GM23338 (cell line): ENCODE measurements at regions not wholly inside any gene's neighbourhood (a gene's known extent, or its start where the extent isn't known, plus 50 kb on each side); places are given as distances from the start of the nearest gene placed in this dataset.

Source experiments
- CREB1 ChIP-seq: fragments of 250-450 bp; sonication (Bioruptor Pico); IDR thresholded peaks from 2 replicates; pipeline ENCODE4 v1.5.0; 2020; ENCODE audit warnings: low read depth, mild to moderate bottlenecking, moderate library complexity
- POLR2AphosphoS5 ChIP-seq: IDR thresholded peaks from 2 replicates; pipeline ENCODE4 v1.6.1; 2016; ENCODE audit warnings: antibody characterized with exemption, low read depth
- TF ChIP-seq, protein P1 (sequence below): fragments of 250-450 bp; sonication (Bioruptor Pico); IDR thresholded peaks from 2 replicates; pipeline ENCODE4 v1.5.0; 2020; ENCODE audit warnings: mild to moderate bottlenecking, moderate library complexity
- TF ChIP-seq, protein P2 (sequence below): IDR thresholded peaks from one replicate; pipeline ENCODE4 v1.6.1; 2018; ENCODE audit warnings: antibody characterized with exemption; ENCODE audit not compliant: unreplicated experiment
- TF ChIP-seq, protein P3 (sequence below): IDR thresholded peaks from 2 replicates; pipeline ENCODE4 v1.6.1; 2016; ENCODE audit warnings: antibody characterized with exemption

DNA sequence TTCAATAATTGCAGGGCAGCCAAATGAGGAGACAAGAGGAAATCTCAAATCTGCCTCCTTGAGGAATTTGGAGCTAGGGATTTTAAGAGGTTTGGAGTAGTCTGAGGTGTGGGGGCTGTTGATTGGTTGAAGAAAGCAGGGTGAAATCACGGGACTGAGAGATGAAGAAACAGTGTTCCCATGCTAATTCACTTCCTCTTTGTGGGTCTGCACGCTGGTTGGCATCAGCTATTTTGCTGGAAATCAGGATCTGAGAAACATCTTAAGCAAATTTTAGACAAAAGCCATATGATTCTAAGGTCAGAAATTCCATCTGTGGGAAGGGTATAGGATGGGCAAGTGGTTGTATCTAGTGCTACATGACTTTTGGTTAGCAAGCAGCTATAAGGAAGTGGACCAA, 107.1 kb upstream of the PAXBP1 start (continued):
- TF ChIP-seq, protein P1, sequence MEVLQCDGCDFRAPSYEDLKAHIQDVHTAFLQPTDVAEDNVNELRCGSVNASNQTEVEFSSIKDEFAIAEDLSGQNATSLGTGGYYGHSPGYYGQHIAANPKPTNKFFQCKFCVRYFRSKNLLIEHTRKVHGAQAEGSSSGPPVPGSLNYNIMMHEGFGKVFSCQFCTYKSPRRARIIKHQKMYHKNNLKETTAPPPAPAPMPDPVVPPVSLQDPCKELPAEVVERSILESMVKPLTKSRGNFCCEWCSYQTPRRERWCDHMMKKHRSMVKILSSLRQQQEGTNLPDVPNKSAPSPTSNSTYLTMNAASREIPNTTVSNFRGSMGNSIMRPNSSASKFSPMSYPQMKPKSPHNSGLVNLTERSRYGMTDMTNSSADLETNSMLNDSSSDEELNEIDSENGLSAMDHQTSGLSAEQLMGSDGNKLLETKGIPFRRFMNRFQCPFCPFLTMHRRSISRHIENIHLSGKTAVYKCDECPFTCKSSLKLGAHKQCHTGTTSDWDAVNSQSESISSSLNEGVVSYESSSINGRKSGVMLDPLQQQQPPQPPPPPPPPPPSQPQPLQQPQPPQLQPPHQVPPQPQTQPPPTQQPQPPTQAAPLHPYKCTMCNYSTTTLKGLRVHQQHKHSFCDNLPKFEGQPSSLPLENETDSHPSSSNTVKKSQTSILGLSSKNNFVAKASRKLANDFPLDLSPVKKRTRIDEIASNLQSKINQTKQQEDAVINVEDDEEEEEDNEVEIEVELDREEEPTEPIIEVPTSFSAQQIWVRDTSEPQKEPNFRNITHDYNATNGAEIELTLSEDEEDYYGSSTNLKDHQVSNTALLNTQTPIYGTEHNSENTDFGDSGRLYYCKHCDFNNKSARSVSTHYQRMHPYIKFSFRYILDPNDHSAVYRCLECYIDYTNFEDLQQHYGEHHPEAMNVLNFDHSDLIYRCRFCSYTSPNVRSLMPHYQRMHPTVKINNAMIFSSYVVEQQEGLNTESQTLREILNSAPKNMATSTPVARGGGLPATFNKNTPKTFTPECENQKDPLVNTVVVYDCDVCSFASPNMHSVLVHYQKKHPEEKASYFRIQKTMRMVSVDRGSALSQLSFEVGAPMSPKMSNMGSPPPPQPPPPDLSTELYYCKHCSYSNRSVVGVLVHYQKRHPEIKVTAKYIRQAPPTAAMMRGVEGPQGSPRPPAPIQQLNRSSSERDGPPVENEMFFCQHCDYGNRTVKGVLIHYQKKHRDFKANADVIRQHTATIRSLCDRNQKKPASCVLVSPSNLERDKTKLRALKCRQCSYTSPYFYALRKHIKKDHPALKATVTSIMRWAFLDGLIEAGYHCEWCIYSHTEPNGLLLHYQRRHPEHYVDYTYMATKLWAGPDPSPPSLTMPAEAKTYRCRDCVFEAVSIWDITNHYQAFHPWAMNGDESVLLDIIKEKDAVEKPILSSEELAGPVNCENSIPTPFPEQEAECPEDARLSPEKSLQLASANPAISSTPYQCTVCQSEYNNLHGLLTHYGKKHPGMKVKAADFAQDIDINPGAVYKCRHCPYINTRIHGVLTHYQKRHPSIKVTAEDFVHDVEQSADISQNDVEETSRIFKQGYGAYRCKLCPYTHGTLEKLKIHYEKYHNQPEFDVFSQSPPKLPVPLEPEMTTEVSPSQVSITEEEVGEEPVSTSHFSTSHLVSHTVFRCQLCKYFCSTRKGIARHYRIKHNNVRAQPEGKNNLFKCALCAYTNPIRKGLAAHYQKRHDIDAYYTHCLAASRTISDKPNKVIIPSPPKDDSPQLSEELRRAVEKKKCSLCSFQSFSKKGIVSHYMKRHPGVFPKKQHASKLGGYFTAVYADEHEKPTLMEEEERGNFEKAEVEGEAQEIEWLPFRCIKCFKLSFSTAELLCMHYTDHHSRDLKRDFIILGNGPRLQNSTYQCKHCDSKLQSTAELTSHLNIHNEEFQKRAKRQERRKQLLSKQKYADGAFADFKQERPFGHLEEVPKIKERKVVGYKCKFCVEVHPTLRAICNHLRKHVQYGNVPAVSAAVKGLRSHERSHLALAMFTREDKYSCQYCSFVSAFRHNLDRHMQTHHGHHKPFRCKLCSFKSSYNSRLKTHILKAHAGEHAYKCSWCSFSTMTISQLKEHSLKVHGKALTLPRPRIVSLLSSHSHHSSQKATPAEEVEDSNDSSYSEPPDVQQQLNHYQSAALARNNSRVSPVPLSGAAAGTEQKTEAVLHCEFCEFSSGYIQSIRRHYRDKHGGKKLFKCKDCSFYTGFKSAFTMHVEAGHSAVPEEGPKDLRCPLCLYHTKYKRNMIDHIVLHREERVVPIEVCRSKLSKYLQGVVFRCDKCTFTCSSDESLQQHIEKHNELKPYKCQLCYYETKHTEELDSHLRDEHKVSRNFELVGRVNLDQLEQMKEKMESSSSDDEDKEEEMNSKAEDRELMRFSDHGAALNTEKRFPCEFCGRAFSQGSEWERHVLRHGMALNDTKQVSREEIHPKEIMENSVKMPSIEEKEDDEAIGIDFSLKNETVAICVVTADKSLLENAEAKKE (CRISPR knock-in tag), result no peak
- TF ChIP-seq, protein P2, sequence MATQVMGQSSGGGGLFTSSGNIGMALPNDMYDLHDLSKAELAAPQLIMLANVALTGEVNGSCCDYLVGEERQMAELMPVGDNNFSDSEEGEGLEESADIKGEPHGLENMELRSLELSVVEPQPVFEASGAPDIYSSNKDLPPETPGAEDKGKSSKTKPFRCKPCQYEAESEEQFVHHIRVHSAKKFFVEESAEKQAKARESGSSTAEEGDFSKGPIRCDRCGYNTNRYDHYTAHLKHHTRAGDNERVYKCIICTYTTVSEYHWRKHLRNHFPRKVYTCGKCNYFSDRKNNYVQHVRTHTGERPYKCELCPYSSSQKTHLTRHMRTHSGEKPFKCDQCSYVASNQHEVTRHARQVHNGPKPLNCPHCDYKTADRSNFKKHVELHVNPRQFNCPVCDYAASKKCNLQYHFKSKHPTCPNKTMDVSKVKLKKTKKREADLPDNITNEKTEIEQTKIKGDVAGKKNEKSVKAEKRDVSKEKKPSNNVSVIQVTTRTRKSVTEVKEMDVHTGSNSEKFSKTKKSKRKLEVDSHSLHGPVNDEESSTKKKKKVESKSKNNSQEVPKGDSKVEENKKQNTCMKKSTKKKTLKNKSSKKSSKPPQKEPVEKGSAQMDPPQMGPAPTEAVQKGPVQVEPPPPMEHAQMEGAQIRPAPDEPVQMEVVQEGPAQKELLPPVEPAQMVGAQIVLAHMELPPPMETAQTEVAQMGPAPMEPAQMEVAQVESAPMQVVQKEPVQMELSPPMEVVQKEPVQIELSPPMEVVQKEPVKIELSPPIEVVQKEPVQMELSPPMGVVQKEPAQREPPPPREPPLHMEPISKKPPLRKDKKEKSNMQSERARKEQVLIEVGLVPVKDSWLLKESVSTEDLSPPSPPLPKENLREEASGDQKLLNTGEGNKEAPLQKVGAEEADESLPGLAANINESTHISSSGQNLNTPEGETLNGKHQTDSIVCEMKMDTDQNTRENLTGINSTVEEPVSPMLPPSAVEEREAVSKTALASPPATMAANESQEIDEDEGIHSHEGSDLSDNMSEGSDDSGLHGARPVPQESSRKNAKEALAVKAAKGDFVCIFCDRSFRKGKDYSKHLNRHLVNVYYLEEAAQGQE, result no peak
- TF ChIP-seq CREB1 (CRISPR knock-in tag) (no peak), POLR2AphosphoS5 (no peak)
- TF ChIP-seq, protein P3, sequence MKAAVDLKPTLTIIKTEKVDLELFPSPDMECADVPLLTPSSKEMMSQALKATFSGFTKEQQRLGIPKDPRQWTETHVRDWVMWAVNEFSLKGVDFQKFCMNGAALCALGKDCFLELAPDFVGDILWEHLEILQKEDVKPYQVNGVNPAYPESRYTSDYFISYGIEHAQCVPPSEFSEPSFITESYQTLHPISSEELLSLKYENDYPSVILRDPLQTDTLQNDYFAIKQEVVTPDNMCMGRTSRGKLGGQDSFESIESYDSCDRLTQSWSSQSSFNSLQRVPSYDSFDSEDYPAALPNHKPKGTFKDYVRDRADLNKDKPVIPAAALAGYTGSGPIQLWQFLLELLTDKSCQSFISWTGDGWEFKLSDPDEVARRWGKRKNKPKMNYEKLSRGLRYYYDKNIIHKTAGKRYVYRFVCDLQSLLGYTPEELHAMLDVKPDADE, result no peak
